AG04450 (cell line): ENCODE measurements at regions not wholly inside any gene's neighbourhood (a gene's known extent, or its start where the extent isn't known, plus 50 kb on each side); places are given as distances from the start of the nearest gene placed in this dataset.

Experiments
- CTCF ChIA-PET: fragments of 300-600, 350-600 bp; formaldehyde crosslinking; extraction: SDS; loops from one replicate; lab custom pipeline; 2022; ENCODE audit warnings: antibody characterized with exemption, inconsistent platforms; lab: Charles Lee
- POLR2A ChIA-PET: fragments of 350-600 bp; formaldehyde crosslinking; extraction: SDS; loops from one replicate; lab custom pipeline; 2021; ENCODE audit warnings: antibody characterized with exemption, inconsistent platforms; lab: Yijun Ruan, JAX
- DNase-seq: peaks from one replicate; pipeline ENCODE4 v3.0.0-alpha.2; 2011; ENCODE audit warnings: low read depth, low spot score
- H3K27ac ChIP-seq: one replicate; pipeline ENCODE4 v1.5.1; 2012; ENCODE audit warnings: low read depth, low read length, control low read depth
- H3K27me3 ChIP-seq: one replicate; pipeline ENCODE4 v1.6.0; 2012; ENCODE audit warnings: low read length; ENCODE audit not compliant: control insufficient read depth, insufficient read depth
- H3K4me3 ChIP-seq: 2 replicates; pipeline ENCODE4 v1.5.1; 2011; ENCODE audit warnings: mild to moderate bottlenecking, low read depth, low read length, control low read depth
- H3K9me3 ChIP-seq: 2 replicates; pipeline ENCODE4 v1.5.1; 2012; ENCODE audit warnings: low read length; ENCODE audit not compliant: control insufficient read depth, insufficient read depth
- TF ChIP-seq, protein P1 (sequence below): IDR thresholded peaks from 2 replicates; pipeline ENCODE4 v1.5.1; 2011; ENCODE audit warnings: low read depth, low read length, control low read depth, inconsistent platforms

DNA sequence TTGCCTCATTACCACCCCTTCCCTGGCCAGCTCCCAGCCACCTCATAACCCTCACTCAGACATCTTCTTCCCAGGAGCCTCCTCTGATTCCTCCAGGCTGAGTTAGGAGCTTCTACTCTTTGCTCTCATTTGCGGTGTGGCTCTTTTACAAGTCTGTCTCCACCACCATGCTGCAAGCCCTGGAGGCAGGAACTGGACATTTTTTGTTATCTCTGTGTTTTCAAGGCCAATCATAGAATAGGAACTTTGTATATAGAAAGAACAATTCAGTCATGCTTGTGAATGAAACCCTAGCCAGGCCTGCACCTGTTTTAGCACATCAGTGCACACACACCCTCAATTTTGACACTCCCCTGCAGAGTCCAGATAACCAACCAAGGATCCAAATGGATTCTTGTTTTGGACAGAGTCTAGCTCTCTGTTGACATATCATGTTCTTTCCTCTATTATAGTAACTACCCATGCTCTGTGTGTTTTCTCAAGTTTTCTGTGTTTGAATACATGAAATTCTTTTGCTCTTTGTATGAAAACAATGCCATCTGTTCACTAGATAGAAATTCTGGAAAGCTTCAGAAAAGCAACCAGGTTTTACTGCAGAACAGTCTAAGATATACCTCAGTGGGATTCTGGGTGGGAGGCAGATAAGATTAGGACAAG lies 60.9 kb upstream of the ZNF648 start:
- DNase-seq: no peak
- Histone ChIP-seq H3K9me3 (no peaks in the 10 kb centered on the region), H3K27me3 (no peaks in the 10 kb centered on the region), H3K4me3 (no peak overlapping the region), H3K27ac (no peak overlapping the region)
- POLR2A ChIA-PET: no interaction called here
- CTCF ChIA-PET: interaction anchor here (1.0 kb wide), 1 partner anchor 21 kb away, joined by 5 read pairs; no protein-coding TSS in a partner anchor
- TF ChIP-seq, protein P1, sequence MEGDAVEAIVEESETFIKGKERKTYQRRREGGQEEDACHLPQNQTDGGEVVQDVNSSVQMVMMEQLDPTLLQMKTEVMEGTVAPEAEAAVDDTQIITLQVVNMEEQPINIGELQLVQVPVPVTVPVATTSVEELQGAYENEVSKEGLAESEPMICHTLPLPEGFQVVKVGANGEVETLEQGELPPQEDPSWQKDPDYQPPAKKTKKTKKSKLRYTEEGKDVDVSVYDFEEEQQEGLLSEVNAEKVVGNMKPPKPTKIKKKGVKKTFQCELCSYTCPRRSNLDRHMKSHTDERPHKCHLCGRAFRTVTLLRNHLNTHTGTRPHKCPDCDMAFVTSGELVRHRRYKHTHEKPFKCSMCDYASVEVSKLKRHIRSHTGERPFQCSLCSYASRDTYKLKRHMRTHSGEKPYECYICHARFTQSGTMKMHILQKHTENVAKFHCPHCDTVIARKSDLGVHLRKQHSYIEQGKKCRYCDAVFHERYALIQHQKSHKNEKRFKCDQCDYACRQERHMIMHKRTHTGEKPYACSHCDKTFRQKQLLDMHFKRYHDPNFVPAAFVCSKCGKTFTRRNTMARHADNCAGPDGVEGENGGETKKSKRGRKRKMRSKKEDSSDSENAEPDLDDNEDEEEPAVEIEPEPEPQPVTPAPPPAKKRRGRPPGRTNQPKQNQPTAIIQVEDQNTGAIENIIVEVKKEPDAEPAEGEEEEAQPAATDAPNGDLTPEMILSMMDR: no peak

DNA sequence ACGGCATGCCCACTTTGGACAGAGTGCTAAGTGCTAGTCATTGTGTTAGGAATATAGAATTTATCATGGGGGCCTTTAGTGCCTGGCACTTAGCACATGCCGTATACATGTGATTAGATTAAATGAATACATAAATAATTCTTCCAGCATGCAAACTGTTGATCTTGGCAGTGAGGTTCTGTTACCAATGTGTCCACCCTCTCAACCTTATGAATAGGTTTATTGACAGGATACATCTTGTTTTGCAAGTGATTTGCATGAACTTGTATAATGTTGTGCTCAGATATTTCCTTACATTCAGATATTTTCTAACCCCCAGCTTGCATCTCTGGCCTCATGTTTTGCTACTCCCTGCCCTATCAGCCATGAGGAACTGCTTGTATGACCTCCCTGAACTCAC lies 60.3 kb upstream of the ZNF648 start:
- TF ChIP-seq, protein P1: no peak
- CTCF ChIA-PET: no interaction called here
- no peak overlapping the region for H3K4me3 ChIP-seq

DNA sequence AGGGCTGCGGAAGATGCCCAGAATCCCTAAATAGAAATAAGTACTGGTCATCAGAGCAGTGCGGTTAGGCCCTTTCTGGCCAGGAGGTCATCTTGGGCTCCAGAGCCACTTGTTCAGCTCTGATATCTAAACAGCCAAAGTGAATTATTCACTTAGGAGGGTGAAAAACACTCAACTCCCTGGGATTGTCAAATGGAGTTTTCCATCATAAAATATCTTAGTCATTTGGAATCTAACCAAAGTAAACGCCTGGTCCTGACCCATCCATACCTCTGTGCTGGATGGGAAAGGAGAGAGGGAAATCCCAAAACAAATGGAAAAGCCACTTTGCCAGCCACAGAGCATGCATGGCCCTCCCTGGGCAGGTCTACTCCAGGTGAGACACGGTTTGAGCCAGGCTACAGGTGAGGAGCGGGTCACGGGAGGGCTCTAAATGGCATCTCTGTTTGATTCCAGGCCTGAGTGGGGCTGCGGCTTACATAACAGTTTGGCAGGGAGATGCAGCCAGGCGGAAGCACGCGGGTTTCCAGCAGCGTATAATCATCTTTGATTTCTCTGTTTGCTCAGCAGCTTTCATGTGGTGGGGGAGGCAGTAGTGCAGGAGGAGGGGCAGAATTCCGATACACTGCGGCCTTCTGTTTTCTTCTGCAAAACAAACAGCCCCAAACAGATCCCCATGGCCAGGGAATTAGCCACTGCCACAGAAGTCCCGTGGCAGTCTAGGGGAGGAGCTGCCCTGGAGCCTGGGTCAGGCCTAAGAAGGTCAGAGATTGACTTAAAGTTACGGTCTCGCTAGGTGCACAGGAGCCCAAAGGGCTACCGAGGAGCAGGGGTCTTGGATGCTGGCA lies 59.1 kb upstream of the ZNF648 start:
- DNase-seq: no peak
- Histone ChIP-seq H3K9me3 (no peaks in the 10 kb centered on the region), H3K27ac (no peak overlapping the region), H3K4me3 (no peak overlapping the region), H3K27me3 (no peaks in the 10 kb centered on the region)
- ChIA-PET CTCF (no interaction called here), POLR2A (no interaction called here)
- TF ChIP-seq, protein P1: no peak

More for the DNA sequence above, 60.3 kb upstream of the ZNF648 start:
- DNase-seq: no peak
- POLR2A ChIA-PET: no interaction called here
- Histone ChIP-seq H3K9me3 (no peaks in the 10 kb centered on the region), H3K27ac (no peak overlapping the region), H3K27me3 (no peaks in the 10 kb centered on the region)

DNA sequence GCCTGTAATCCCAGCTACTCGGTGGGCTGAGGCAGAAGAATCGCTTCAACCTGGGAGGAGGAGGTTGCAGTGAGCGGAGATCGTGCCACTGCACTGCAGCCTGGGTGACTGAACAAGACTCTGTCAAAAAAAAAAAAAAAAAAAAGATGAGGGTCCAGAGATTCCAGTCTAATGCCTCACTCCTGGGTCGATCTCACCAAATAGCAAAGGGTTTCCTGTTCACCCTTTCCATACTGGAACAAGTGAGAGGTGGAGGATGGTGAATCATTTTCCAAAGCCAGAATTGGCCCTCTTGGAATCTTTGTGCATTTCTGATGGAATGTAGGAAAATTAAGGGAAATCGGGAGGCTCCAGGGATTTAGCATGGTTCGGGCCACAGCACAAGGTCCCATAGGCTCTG lies 58.1 kb upstream of the ZNF648 start:
- no peak for DNase-seq
- ChIA-PET CTCF (interaction anchor here (0.6 kb wide), 1 partner anchor 275 kb away, joined by 3 read pairs; no protein-coding TSS in a partner anchor), POLR2A (no interaction called here)
- no peaks in the 10 kb centered on the region for H3K9me3 ChIP-seq
- no peak overlapping the region for H3K4me3 ChIP-seq
- H3K27ac ChIP-seq: no peak overlapping the region
- H3K27me3 ChIP-seq: no peaks in the 10 kb centered on the region
- TF ChIP-seq, protein P1: no peak

DNA sequence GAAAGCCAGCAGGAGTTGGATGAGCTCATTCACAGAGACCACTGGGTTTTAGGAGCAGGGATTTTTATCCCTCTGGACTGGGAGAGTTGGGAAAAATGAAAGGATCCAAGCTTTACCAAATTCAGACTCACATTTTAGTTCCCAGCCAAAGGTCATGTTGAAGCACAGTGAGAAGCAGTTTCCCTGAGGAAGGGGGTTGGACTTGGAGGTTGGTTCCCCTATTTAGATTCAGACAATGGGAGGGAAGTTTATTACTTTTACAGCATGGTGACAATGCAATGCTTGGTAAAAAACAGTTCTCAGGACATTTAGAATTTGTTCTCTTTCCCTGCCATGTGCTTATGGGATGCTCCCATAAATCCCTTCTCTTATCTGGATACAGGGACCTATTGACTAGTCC lies 57.3 kb upstream of the ZNF648 start:
- CTCF ChIA-PET: interaction anchor here (1.6 to 2.3 kb wide), 2 partner anchors 9 to 24 kb away, joined by 3 to 19 read pairs; no protein-coding TSS in a partner anchor
- Histone ChIP-seq H3K4me3 (no peak overlapping the region), H3K27me3 (no peaks in the 10 kb centered on the region), H3K27ac (no peak overlapping the region), H3K9me3 (no peaks in the 10 kb centered on the region)
- TF ChIP-seq, protein P1: no peak
- POLR2A ChIA-PET: no interaction called here
- DNase-seq: no peak
